ENCODE measurements at regions not wholly inside any gene's neighbourhood (a gene's known extent, or its start where the extent isn't known, plus 50 kb on each side); places are given as distances from the start of the nearest gene placed in this dataset.

DNA sequence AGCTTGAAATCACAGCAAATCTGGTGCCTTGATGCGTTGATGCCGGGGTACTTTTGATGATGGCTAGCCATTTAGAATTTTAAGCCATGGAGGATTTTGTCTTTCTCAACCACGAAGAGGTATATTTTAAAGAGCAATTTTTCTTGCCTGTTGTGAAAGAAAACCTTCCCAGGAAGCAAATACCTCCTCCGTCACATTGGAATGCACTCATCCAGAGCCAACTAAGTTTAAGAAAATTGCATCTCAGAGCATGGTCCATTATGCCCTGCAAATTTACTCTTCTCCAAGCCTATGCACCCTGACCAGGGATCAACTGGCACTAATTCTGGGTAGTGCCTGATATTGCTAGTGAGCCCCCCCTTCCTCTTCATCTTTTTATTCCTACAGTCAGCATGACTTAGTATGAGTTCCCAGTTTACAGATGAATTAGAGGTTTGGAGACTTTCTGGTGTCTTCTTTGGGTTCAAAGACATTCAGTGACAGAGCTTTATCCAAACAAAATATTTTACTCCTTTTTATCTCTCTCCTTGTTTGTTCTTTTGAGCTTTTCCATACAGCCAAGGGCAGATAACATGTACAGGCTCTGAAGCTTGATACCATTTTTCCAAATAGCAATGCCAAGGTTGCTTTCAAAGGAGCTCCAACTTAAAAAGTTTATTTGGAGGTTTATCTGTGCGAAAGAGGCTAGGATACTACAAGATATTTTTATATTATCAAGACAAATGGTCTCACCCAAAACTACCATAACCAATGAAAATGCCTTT is 56.6 kb upstream of the ANK3 start:
- Histone ChIP-seq H3K4me3 (no peak overlapping the region), H3K4me1 (replicated peaks in 1 of 2) (peaks cover 0 to 16% of the 10 kb centered on the region in 2 donors), H3K9me3 (replicated peaks in 1 of 3) (no peaks in the 10 kb centered on the region), H3K27me3 (no peaks in the 10 kb centered on the region), H3K36me3 (replicated peaks in 1 of 2) (no peaks in the 10 kb centered on the region), H3K27ac (no peak overlapping the region)
- intact Hi-C loops (cut with DNase I) = loop anchor here in 1 of 2 donors (5.0 kb wide), 1 partner anchor 201 kb away; no protein-coding TSS in a partner anchor
- 71 to 83% (median 79%) methylated on average over 5 of the region's 5 CpGs for WGBS, 4 donors
- DNase-seq = no peak
- TF ChIP-seq, protein P1, sequence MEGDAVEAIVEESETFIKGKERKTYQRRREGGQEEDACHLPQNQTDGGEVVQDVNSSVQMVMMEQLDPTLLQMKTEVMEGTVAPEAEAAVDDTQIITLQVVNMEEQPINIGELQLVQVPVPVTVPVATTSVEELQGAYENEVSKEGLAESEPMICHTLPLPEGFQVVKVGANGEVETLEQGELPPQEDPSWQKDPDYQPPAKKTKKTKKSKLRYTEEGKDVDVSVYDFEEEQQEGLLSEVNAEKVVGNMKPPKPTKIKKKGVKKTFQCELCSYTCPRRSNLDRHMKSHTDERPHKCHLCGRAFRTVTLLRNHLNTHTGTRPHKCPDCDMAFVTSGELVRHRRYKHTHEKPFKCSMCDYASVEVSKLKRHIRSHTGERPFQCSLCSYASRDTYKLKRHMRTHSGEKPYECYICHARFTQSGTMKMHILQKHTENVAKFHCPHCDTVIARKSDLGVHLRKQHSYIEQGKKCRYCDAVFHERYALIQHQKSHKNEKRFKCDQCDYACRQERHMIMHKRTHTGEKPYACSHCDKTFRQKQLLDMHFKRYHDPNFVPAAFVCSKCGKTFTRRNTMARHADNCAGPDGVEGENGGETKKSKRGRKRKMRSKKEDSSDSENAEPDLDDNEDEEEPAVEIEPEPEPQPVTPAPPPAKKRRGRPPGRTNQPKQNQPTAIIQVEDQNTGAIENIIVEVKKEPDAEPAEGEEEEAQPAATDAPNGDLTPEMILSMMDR (IDR thresholded peaks at IDR 0.05) = no peak
- no peak for TF ChIP-seq POLR2A (IDR thresholded peaks at IDR 0.05)

DNA sequence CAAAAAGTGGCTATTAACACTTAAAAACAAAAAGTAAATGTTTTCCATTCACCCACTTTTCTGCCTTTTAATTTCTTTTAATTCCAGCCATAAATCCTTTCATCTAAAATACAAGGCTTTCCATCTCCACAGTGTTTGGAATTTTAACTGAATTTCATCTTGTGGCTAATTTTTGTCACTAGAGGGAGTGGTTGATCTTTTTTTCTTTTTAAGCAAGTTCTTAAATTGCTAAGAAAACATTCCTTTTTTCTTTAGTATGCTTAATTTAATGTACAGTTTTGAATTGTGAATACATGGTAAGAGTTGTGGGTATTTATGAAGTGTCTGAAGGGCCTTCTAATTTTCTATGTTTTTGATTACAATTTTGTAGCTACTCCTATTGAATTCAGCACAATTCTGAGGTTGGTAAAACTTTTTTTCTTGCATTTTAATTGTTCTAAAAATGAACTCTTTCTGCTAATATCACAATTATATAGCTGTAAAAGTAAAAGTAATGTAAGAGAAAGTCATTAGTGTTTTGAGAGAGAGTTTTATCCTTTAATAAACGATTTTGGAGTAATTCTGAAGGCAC is 54.9 kb upstream of the ANK3 start:
- Histone ChIP-seq H3K27ac (no peak overlapping the region), H3K27me3 (no peaks in the 10 kb centered on the region), H3K9me3 (replicated peaks in 1 of 3) (no peaks in the 10 kb centered on the region), H3K36me3 (replicated peaks in 1 of 2) (no peaks in the 10 kb centered on the region), H3K4me1 (replicated peaks in 1 of 2) (peaks cover 0 to 16% of the 10 kb centered on the region in 2 donors), H3K4me3 (no peak overlapping the region)
- TF ChIP-seq POLR2A (IDR thresholded peaks at IDR 0.05) = no peak
- TF ChIP-seq, protein P1 (IDR thresholded peaks at IDR 0.05) = peak; percentile 23 to 74 (median 56)
- no peak for DNase-seq
- WGBS, 4 donors = 54 to 70% (median 63%) methylated on average over 1 of the region's 1 CpG
- intact Hi-C loops (cut with DNase I) = loop anchor here (2.0 to 5.0 kb wide), 2 partner anchors 202 to 203 kb away; no protein-coding TSS in a partner anchor

- Histone ChIP-seq H3K27ac (no peak overlapping the region), H3K4me3 (no peak overlapping the region)
Observed at GRCh38 chr10:60443346-60443745, 53.7 kb upstream of the ANK3 start.

DNA sequence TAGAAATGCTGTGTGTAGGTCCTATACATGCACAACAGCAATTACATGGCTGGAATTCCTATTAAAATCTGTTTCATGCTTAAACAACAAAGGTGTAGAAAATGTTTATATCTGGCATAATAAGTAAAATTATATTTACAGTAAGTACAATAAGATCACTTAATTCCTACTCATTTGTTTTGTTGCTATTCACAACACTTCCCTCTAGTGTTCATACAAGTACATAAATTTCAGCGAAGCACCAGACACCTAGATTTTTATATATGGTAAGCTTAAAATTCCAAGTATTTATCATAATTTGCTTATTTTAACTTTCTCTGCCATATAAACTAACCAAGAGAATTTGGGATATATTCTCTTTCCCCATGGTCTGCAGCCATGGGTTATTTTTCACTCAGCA is 51.8 kb upstream of the ANK3 start:
- WGBS, 4 donors = 64 to 77% (median 70%) methylated on average over 1 of the region's 1 CpG
- Histone ChIP-seq H3K4me1 (replicated peaks in 1 of 2) (peaks cover 0 to 3% of the 10 kb centered on the region in 2 donors), H3K36me3 (replicated peaks in 1 of 2) (no peaks in the 10 kb centered on the region), H3K4me3 (no peak overlapping the region), H3K27me3 (no peaks in the 10 kb centered on the region), H3K9me3 (replicated peaks in 1 of 3) (no peaks in the 10 kb centered on the region), H3K27ac (no peak overlapping the region)
- TF ChIP-seq, protein P1 (IDR thresholded peaks at IDR 0.05) = peak in 2 of 6 experiments; percentile 3 to 33
- no peak for TF ChIP-seq POLR2A (IDR thresholded peaks at IDR 0.05)
- no peak for DNase-seq
- intact Hi-C loops (cut with DNase I) = no loop called here

More at GRCh38 chr10:60443346-60443745, 53.7 kb upstream of the ANK3 start:
- WGBS, 4 donors = 36 to 62% (median 57%) methylated on average over 3 of the region's 3 CpGs
- intact Hi-C loops (cut with DNase I) = no loop called here
- DNase-seq = no peak
- TF ChIP-seq, protein P1 (IDR thresholded peaks at IDR 0.05) = no peak
- no peak for TF ChIP-seq POLR2A (IDR thresholded peaks at IDR 0.05)
- Histone ChIP-seq H3K4me1 (replicated peaks in 1 of 2) (peaks cover 0 to 12% of the 10 kb centered on the region in 2 donors), H3K36me3 (replicated peaks in 1 of 2) (no peaks in the 10 kb centered on the region), H3K9me3 (replicated peaks in 1 of 3) (no peaks in the 10 kb centered on the region), H3K27me3 (no peaks in the 10 kb centered on the region)

Measured in adrenal gland (tissue), 9 donors.